CD4-positive, alpha-beta T cell (primary cell): ENCODE measurements at regions not wholly inside any gene's neighbourhood (a gene's known extent, or its start where the extent isn't known, plus 50 kb on each side); places are given as distances from the start of the nearest gene placed in this dataset.

Source experiments
- ATAC-seq: fragments of 200-7000 bp; cut with Tn5 transposase; one replicate; pipeline ENCODE4 v1.10.0; 2022; ENCODE audit warnings: mild to moderate bottlenecking; ENCODE audit not compliant: poor library complexity
- CTCF ChIA-PET: fragments of 350-600 bp; sonication (Branson Sonifier 250); formaldehyde crosslinking; loops from one replicate; lab custom pipeline; 2021; ENCODE audit warnings: antibody characterized with exemption, inconsistent platforms; lab: Charles Lee
- POLR2A ChIA-PET: fragments of 350-600 bp; sonication (Branson Sonifier 250); formaldehyde crosslinking; loops from one replicate; lab custom pipeline; 2021; ENCODE audit warnings: antibody characterized with exemption, inconsistent platforms; lab: Charles Lee
- DNase-seq, 14 experiments: peaks; one replicate each; pipeline ENCODE4 v3.0.0-alpha.2; 2013 to 2020; ENCODE audit warnings: mixed read lengths in 2 of 14
- H3K27ac ChIP-seq, 2 donors: one replicate each; pipeline versions ENCODE4 v1.5.1 to v1.7.0; 2013; ENCODE audit warnings: low read length in 2 of 2, low read depth in 1 of 2, mild to moderate bottlenecking in 1 of 2
- H3K27me3 ChIP-seq, 2 experiments: 1 replicate in 1 of 2; 2 replicates in 1 of 2; pipeline versions ENCODE4 v1.6.1 to v1.7.0; 2013; ENCODE audit warnings: low read length in 2 of 2, control low read depth in 1 of 2, mild to moderate bottlenecking in 1 of 2, moderate library complexity in 1 of 2; ENCODE audit not compliant: insufficient read depth in 2 of 2, control insufficient read depth in 1 of 2
- H3K36me3 ChIP-seq: one replicate; pipeline ENCODE4 v1.6.1; 2013; ENCODE audit warnings: low read length, control low read depth; ENCODE audit not compliant: insufficient read depth
- H3K4me1 ChIP-seq: one replicate; pipeline ENCODE4 v1.6.1; 2013; ENCODE audit warnings: low read length, control low read depth; ENCODE audit not compliant: insufficient read depth
- H3K4me3 ChIP-seq: one replicate; pipeline ENCODE4 v1.5.1; 2013; ENCODE audit warnings: mild to moderate bottlenecking, low read length, moderate library complexity
- H3K9me3 ChIP-seq, 2 experiments: 1 replicate in 1 of 2; 2 replicates in 1 of 2; pipeline versions ENCODE4 v1.6.1 to v1.7.0; 2013; ENCODE audit warnings: low read length in 2 of 2, mild to moderate bottlenecking in 2 of 2, control low read depth in 1 of 2, moderate library complexity in 1 of 2; ENCODE audit not compliant: control insufficient read depth in 1 of 2, insufficient read depth in 1 of 2
- H3K27ac Mint-ChIP-seq: one replicate; pipeline ENCODE4 v1.8.0; 2020; ENCODE audit warnings: mixed read lengths
- H3K27me3 Mint-ChIP-seq: one replicate; pipeline ENCODE4 v1.8.0; 2021; ENCODE audit warnings: mixed read lengths
- H3K36me3 Mint-ChIP-seq: one replicate; pipeline ENCODE4 v1.8.0; 2021; ENCODE audit warnings: low read depth, mixed read lengths
- H3K4me1 Mint-ChIP-seq: one replicate; pipeline ENCODE4 v1.8.0; 2021; ENCODE audit warnings: low read depth, mixed read lengths
- H3K4me3 Mint-ChIP-seq: one replicate; pipeline ENCODE4 v1.8.0; 2020; ENCODE audit warnings: mild to moderate bottlenecking, mixed read lengths
- H3K9me3 Mint-ChIP-seq: one replicate; pipeline ENCODE4 v1.8.0; 2020; ENCODE audit warnings: mixed read lengths
- CTCF ChIP-seq: fragments of 200-600 bp; IDR thresholded peaks from one replicate; pipeline ENCODE4 v1.8.0; 2022; ENCODE audit warnings: antibody characterized with exemption, mild to moderate bottlenecking
- intact Hi-C, 2 experiments: fragments of 100-400 bp; cut with DNase I in 1 of 2; cut with micrococcal nuclease in 1 of 2; formaldehyde crosslinking; loops; one replicate each; pipeline versions ENCODE4 v1.15.1 to v1.9.0; 2023 to 2025; cut with DNase I, micrococcal nuclease

DNA sequence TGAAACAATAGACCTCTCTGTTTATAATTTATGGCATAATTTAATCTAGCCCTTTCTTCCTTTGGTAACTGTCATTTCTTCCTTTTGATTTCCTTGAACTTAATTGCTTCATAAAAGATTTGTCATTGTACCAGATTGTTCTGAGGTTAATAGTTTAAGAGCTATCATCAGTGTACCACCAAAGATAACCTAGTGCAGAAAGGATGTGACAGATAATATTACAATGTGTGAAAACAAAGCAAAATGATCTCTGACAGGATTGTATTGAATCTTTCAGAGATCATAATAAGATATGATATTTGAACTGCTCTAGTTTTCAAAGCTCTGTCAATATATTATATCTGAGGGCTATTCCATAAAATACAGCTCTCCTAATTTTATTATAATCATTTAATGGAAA, 132.1 kb upstream of the PTCHD4 start:
- H3K27me3 ChIP-seq, result no peaks in the 10 kb centered on the region
- POLR2A ChIA-PET, result no interaction called here
- Mint-ChIP-seq H3K9me3 (peaks cover 1% of the 10 kb centered on the region), H3K27ac (no peak overlapping the region), H3K36me3 (no peaks in the 10 kb centered on the region), H3K4me3 (no peak overlapping the region), H3K4me1 (no peaks in the 10 kb centered on the region), H3K27me3 (no peaks in the 10 kb centered on the region)
- no peak overlapping the region for H3K4me3 ChIP-seq
- no peaks in the 10 kb centered on the region for H3K4me1 ChIP-seq
- no peaks in the 10 kb centered on the region for H3K9me3 ChIP-seq
- intact Hi-C loops, result no loop called here
- no peak for DNase-seq
- H3K36me3 ChIP-seq, result no peaks in the 10 kb centered on the region
- H3K27ac ChIP-seq, result no peak overlapping the region
- CTCF ChIA-PET, result no interaction called here
- ATAC-seq, result no peak
- TF ChIP-seq CTCF, result no peak

DNA sequence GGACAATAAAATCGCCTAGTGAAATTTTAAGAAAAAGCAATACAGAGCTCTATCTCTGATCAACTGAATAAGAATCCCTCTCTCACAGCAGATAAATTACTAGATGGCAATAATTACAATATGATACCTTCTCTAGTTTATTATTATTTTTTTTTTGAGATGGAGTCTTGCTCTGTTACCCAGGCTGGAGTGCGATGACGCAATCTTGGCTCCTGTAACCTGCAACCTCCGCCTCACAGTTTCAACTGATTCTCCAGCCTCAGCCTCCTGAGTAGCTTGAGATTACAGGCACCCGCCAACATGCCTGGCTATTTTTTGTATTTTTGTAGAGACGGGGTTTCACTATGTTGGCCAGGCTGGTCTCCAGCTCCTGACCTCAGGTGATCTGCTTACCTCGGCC, 129.3 kb upstream of the PTCHD4 start:
- ChIA-PET POLR2A (no interaction called here), CTCF (no interaction called here)
- ATAC-seq (no peak), DNase-seq (no peak)
- H3K27me3 Mint-ChIP-seq, result no peaks in the 10 kb centered on the region
- no peak overlapping the region for H3K27ac Mint-ChIP-seq
- Histone ChIP-seq H3K36me3 (no peaks in the 10 kb centered on the region), H3K4me3 (no peak overlapping the region), H3K4me1 (no peaks in the 10 kb centered on the region), H3K27me3 (no peaks in the 10 kb centered on the region), H3K27ac (no peak overlapping the region), H3K9me3 (peaks cover 0 to 5% of the 10 kb centered on the region in 2 experiments)
- peaks cover 10% of the 10 kb centered on the region for H3K9me3 Mint-ChIP-seq
- H3K4me3 Mint-ChIP-seq, result no peak overlapping the region
- no peak for TF ChIP-seq CTCF
- no peaks in the 10 kb centered on the region for H3K36me3 Mint-ChIP-seq
- intact Hi-C loops, result no loop called here
- no peaks in the 10 kb centered on the region for H3K4me1 Mint-ChIP-seq

DNA sequence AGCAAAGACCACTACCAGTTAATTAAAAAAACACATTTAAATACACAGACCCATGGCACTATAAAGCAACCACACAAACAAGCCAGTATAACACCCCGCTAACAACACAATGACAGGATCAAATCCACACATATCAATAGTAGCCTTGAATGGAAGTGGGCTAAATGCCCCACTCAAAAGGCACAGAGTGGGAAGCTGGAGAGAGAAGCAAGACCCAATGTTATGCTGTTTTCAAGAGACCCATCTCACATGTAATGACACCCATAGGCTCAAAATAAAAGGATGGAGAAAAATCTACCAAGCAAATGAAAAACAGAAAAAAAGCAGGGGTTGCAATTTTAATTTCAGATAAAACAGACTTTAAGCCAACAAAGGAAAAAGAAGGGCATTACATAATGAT, 125.4 kb upstream of the PTCHD4 start:
- peaks cover 5 to 7% of the 10 kb centered on the region in 2 experiments for H3K9me3 ChIP-seq
- CTCF ChIA-PET, result no interaction called here
- Mint-ChIP-seq H3K9me3 (peaks cover 11% of the 10 kb centered on the region), H3K36me3 (no peaks in the 10 kb centered on the region), H3K27ac (no peak overlapping the region), H3K27me3 (no peaks in the 10 kb centered on the region), H3K4me3 (no peak overlapping the region), H3K4me1 (no peaks in the 10 kb centered on the region)
- POLR2A ChIA-PET, result no interaction called here
- intact Hi-C loops, result no loop called here
- no peak for TF ChIP-seq CTCF
- H3K27ac ChIP-seq, result no peak overlapping the region
- no peak for DNase-seq
- H3K4me3 ChIP-seq, result no peak overlapping the region
- H3K4me1 ChIP-seq, result no peaks in the 10 kb centered on the region
- no peaks in the 10 kb centered on the region for H3K36me3 ChIP-seq
- no peaks in the 10 kb centered on the region for H3K27me3 ChIP-seq
- ATAC-seq, result no peak
